ENCODE measurements at regions not wholly inside any gene's neighbourhood (a gene's known extent, or its start where the extent isn't known, plus 50 kb on each side); places are given as distances from the start of the nearest gene placed in this dataset.

DNA sequence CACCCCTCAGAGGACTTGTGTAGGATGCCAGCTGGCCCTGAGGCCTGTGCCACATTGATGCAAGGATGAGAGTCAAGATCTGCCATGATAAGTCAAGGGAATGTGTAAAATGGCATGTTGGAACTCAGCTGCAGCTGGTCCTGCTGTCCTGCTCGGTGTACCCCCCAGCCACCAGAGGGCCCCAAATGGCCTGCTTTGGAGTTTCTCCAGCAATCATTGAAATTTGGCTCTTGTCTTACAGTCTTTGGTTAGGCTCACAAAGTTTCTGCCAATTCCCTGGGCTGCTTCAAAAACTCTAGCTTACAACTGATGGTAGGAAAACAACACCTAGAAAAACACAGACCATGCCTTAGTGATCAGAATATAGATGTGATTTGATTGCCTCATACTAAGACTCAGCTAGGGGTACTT is 76.8 kb downstream of the HSD17B6 start (continued):
- TF ChIP-seq POLR2B (IDR thresholded peaks at IDR 0.05; ENCODE audit: low read depth, partially characterized antibody) (no peak), NCOA2 (IDR thresholded peaks at IDR 0.05; ENCODE audit: partially characterized antibody in 2 of 2) (no peak), ZNF431 (CRISPR knock-in tag; IDR thresholded peaks at IDR 0.05) (no peak), ZNF324 (CRISPR knock-in tag; IDR thresholded peaks at IDR 0.05) (no peak), RBBP5 (IDR thresholded peaks at IDR 0.05; ENCODE audit: borderline replicate concordance, insufficient read depth, low read length, poor library complexity, severe bottlenecking) (no peak), ARID2 (IDR thresholded peaks at IDR 0.05) (peak; percentile 89), ZNF253 (CRISPR knock-in tag; conservative IDR thresholded peaks at IDR 0.05) (no peak), NFIC (IDR thresholded peaks at IDR 0.05) (peak; percentile 21; the same call in 1 of the 2 replicates), ZBTB17 (CRISPR knock-in tag; IDR thresholded peaks at IDR 0.05) (0 out of 2 replicates have a peak, but pooled peaks have one; percentile 32), ZBTB8A (IDR thresholded peaks at IDR 0.05; ENCODE audit: partially characterized antibody) (no peak), TAF9B (IDR thresholded peaks at IDR 0.05; ENCODE audit: partially characterized antibody) (no peak), ZBTB7A (IDR thresholded peaks at IDR 0.05; ENCODE audit: borderline replicate concordance, control insufficient read depth, low read depth, low read length) (no peak), CSDE1 (IDR thresholded peaks at IDR 0.05) (no peak), MAZ (CRISPR knock-in tag; conservative IDR thresholded peaks at IDR 0.05 in 1 of 2, IDR thresholded peaks at IDR 0.05 in 1 of 2) (peak in 1 of 2 experiments; percentile 73; a peak in 2 of 4 replicates), NCOA1 (IDR thresholded peaks at IDR 0.05; ENCODE audit: low read depth) (no peak), ZKSCAN8 (CRISPR knock-in tag; IDR thresholded peaks at IDR 0.05) (no peak), OTX1 (CRISPR knock-in tag; IDR thresholded peaks at IDR 0.05) (no peak), SAFB (IDR thresholded peaks at IDR 0.05; ENCODE audit: borderline replicate concordance, low read depth, low read length) (no peak), BCOR (IDR thresholded peaks at IDR 0.05) (no peak), RB1 (IDR thresholded peaks at IDR 0.05; ENCODE audit: low read depth) (peak; percentile 71), NFRKB (IDR thresholded peaks at IDR 0.05; ENCODE audit: low read depth) (no peak), HMBOX1 (IDR thresholded peaks at IDR 0.05) (peak; percentile 57; the same call in 1 of the 2 replicates)
- TF ChIP-seq, protein P1, sequence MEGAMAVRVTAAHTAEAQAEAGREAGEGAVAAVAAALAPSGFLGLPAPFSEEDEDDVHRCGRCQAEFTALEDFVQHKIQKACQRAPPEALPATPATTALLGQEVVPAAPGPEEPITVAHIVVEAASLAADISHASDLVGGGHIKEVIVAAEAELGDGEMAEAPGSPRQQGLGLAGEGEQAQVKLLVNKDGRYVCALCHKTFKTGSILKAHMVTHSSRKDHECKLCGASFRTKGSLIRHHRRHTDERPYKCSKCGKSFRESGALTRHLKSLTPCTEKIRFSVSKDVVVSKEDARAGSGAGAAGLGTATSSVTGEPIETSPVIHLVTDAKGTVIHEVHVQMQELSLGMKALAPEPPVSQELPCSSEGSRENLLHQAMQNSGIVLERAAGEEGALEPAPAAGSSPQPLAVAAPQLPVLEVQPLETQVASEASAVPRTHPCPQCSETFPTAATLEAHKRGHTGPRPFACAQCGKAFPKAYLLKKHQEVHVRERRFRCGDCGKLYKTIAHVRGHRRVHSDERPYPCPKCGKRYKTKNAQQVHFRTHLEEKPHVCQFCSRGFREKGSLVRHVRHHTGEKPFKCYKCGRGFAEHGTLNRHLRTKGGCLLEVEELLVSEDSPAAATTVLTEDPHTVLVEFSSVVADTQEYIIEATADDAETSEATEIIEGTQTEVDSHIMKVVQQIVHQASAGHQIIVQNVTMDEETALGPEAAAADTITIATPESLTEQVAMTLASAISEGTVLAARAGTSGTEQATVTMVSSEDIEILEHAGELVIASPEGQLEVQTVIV (CRISPR knock-in tag; IDR thresholded peaks at IDR 0.05; ENCODE audit: borderline replicate concordance): no peak
- TF ChIP-seq, protein P2, sequence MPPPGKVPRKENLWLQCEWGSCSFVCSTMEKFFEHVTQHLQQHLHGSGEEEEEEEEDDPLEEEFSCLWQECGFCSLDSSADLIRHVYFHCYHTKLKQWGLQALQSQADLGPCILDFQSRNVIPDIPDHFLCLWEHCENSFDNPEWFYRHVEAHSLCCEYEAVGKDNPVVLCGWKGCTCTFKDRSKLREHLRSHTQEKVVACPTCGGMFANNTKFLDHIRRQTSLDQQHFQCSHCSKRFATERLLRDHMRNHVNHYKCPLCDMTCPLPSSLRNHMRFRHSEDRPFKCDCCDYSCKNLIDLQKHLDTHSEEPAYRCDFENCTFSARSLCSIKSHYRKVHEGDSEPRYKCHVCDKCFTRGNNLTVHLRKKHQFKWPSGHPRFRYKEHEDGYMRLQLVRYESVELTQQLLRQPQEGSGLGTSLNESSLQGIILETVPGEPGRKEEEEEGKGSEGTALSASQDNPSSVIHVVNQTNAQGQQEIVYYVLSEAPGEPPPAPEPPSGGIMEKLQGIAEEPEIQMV (tag; conservative IDR thresholded peaks at IDR 0.05; ENCODE audit: low read depth): no peak
- TF ChIP-seq, protein P3, sequence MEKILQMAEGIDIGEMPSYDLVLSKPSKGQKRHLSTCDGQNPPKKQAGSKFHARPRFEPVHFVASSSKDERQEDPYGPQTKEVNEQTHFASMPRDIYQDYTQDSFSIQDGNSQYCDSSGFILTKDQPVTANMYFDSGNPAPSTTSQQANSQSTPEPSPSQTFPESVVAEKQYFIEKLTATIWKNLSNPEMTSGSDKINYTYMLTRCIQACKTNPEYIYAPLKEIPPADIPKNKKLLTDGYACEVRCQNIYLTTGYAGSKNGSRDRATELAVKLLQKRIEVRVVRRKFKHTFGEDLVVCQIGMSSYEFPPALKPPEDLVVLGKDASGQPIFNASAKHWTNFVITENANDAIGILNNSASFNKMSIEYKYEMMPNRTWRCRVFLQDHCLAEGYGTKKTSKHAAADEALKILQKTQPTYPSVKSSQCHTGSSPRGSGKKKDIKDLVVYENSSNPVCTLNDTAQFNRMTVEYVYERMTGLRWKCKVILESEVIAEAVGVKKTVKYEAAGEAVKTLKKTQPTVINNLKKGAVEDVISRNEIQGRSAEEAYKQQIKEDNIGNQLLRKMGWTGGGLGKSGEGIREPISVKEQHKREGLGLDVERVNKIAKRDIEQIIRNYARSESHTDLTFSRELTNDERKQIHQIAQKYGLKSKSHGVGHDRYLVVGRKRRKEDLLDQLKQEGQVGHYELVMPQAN (IDR thresholded peaks at IDR 0.05; ENCODE audit: borderline replicate concordance): no peak
